SKM-1 treated with dmso at 0.1 percent for 144 hours (cell line): ENCODE measurements at regions not wholly inside any gene's neighbourhood (a gene's known extent, or its start where the extent isn't known, plus 50 kb on each side); places are given as distances from the start of the nearest gene placed in this dataset.
"Not testable (repeated sequence)": the region's sequence is repeated elsewhere in the genome, so short reads cannot be mapped to it uniquely, and the experiment has no call there.

Source experiments
- DNase-seq: peaks from one replicate; lab custom pipeline; 2025; ENCODE audit not compliant: unreplicated experiment; lab: John Stamatoyannopoulos, UW

DNA sequence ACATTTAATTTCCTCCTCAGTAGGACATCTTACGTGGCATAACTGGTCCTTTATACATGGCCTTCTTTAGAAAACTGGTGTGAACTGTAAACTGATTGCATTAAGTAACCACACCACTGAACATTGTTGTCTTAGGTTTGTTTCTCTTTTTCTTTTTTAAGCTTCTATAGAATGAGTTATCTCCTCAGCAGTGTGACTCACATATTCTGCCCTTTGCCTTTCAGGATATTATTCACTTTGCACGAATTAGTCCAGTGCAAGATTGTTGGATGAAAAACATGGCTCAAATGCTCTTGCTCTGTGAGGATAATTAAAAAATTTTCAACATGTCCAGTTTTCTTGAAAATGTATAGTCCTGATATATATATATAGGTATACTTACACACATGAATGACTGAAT is 147.6 kb downstream of the KBTBD8 start:
- no peak for DNase-seq

DNA sequence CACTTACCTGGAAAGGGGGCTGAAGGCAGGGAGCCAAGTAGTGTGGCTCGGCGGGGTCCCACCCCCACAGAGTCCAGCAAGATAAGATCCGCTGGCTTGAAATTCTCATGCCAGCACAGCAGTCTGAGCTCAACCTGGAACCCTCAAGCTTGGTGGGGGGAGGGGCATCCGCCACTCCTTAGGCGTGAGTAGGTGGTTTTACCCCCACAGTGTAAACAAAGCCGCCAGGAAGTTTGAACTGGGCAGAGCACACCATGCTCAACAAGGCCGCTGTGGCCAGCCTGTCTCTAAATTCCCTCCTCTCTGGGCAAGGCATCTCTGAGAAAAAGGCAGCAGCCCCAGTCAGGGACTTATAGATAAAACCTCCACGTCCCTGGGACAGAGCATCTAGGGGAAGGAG is 156.3 kb downstream of the KBTBD8 start:
- no peak for DNase-seq

DNA sequence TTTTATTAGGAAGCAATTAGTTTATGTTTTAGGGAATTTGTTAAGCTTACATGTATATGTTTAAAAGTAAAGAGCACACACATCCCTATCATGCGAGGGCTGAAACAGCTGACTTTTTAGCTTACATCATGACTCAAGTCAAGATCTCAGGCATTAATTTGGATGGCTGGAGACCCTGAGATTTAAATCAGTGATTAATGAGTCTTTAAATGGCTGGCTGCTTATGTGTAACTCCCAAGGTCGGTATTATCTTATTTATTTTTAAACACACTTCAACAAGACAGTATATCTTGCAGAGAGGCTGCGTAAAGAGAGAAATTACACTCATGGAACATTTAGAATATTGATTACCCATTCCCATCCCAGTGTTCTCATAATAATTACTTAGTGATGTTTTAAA is 169.4 kb downstream of the KBTBD8 start:
- DNase-seq = no peak

DNA sequence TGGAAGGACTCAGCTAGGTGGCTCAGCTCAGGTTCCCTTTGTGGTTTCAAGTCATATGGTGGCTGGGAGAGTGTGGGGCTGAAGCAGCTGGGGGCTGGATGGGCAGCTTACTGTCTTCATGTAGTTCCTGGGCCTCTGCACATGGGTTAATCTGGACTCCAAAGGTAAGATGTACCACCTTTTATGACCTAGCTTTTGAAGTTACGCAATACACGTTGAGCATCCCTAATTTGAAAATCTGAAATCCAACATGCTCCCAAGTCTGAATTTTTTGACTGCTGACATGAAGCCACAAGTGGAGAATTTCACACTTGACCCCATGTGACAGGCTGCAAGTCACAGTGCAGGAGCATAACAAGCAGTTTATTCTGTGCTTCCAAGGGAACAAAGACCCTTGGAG is 173.7 kb downstream of the KBTBD8 start:
- no peak for DNase-seq

DNA sequence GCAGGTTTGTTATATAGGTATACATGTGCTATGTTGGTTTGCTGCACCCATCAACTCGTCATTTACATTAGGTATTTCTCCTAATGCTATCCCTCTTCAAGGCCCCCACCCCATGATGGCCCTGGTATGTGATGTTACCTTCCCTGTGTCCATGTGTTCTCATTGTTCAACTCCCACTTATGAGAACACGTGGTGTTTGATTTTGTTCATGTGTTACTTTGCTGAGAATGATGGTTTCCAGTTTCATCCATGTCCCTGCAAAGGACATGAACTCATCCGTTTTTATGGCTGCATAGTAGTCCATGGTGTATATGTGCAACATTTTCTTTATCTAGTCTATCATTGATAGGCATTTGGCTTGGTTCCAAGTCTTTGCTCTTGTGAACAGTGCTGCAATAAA is 175.0 kb downstream of the KBTBD8 start:
- not testable (repeated sequence) for DNase-seq

DNA sequence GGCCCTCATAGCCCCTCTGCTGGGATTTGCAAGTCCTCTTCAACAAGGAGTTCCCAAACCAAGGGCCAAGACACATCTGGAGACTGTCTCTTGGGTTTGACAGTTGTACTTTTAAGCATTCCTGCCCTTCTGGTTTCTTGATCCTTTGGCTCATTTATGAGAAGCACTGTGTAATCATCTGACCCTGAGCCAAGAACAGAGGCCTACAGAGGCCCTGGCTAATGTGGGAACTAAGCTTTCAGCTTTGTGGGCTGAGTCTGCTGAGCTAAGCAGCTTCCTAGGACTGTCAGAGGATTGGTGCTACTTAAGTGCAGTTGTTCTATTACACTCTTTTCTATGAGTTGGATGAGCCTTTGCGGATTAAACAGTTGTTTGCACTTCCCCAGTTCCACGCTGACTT is 178.3 kb downstream of the KBTBD8 start:
- DNase-seq = no peak

DNA sequence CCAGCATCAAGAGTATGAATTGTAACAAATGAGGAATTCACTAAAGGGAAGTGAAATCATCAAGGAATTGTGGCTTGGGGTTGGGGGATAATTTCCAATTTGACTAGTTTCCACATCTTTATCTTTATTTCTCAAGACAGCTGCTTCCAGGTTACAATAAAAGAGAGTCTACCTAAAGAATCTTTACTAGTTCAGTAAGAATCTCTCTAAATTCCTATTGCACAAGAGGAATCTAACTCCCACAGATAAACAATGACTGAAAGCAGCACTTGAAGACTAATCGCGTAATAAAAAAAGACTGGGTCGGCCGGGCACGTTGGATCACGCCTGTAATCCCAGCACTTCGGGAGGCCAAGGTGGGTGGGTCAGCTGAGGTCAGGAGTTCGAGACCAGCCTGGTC is 194.4 kb downstream of the KBTBD8 start:
- no peak for DNase-seq

DNA sequence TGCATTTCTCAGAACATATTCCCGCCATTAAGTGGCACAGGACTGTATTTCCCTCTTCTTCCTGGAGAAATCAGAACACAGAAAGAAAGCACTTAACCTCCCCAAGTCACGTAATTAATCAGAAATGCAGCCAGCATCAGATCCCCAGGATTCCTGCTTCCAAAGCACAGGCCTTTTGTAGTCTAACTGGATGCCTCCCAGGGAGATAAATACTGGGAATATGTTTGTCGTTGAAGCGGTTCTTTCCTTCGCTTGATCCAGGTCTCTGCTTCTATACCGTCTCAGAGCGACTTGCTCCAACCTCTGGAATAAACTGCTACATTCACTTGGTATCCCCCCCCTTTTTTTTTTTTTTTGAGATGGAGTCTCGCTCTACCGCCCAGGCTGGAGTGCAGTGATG is 198.6 kb downstream of the KBTBD8 start:
- DNase-seq = no peak

DNA sequence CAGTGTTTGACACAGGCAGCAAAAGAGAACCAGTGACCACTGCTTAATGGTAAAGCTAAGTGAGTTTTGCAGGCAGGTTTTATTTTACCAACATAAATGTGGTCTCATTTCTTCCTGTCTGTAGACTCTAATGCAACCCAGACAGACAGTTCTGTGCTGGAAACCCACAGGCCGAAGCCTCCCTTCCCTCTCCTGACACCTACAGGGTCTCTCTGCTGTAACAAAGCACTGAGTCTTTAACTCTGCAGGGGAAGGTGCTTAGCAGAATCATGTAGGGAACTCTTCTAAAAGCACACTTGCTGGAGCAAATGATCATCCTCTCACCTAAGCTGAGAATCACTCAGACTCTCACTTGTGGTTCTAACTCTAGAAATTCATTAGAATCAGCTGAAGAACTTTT is 200.3 kb downstream of the KBTBD8 start:
- DNase-seq = no peak

DNA sequence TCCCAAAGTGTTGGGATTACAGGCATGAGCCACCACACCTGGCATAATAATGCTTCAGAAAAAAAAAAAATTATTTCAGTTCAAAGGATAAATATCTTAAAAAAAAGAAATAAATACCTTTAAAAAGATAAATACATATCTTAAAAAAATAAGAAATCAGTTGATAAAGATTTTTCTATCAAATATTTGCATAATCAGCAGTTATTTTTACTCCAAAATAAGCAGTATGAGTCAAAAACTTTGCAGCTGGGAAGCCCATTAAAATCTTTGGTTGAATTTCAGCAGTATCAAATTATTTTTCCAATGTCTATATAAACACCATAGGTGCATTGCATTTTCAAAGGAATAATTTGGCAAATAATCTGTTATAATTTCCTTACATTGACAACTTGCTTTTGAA is 202.5 kb downstream of the KBTBD8 start:
- DNase-seq = no peak

DNA sequence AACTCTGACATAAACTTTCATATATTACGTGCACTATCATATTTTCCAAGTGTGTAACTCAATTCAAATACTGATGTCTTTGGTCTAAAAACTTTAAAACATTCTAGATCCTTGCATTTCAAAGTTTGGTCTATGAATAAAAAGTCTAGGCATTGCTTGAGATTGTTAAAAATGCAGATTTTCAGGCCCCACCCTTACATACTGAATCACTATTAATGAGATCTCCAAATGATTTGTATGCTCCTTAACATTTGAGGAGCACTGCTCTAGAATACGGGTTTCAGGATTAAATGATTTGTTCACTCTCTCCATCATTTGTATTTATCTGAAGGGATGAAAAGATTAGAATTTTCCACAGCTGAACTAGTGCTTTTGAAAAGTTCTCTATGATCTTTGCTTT is 202.9 kb downstream of the KBTBD8 start:
- no peak for DNase-seq

DNA sequence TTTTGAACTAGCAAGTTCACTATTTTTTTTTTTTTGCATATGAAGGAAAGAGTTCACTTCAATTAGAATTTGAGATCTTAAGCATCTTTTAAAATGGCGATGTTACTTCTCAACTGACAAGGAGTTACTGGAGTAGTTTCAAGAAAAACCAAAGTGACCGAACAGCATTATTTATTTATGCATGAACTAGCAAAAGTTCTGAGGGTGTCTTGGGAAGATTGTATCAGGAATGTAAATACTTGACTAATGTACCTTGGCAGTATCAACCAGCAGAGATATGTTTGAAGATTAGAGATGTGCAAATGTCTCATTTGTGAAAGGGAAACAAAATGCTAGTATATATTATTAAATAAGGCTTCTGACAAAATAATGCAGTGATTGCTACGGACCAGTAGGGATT is 203.9 kb downstream of the KBTBD8 start:
- DNase-seq = no peak

DNA sequence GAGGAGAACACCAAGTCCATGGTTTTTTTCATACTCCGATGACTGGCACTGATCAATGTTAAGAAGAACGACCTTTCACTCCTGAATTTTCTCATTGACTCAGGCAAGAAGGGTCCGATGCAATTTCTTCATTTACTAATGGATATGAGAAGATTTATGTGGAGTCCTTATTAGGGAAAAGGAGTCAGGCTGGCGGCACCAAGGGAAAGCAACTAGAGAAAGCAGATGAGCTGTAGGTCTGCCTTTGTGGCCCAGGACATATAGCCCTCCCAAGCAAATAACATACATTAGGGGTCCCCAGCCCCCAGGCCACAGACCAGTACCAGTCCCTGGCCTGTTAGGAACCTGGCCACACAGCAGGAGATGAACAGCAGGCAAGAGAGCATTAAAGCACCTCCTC is 206.8 kb downstream of the KBTBD8 start:
- DNase-seq = no peak

DNA sequence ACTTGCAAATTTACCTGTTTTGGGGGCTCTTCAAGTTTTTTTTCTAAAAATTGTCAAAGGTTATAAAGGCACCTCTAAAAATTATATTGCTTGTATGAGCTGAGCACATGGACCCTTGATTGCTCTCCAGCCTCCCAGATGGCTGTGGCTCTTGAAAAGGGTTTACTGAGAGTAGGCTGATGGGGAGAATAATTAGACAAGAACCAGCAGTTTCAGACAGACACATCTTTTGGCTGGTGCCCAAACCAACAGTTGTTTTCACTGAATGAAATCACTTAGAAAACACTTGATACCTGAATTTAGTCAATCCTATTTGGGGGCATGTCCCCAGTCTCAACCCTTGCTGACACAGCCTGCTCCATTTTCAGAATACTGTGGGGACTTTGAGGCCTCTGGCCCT is 217.6 kb downstream of the KBTBD8 start:
- no peak for DNase-seq

DNA sequence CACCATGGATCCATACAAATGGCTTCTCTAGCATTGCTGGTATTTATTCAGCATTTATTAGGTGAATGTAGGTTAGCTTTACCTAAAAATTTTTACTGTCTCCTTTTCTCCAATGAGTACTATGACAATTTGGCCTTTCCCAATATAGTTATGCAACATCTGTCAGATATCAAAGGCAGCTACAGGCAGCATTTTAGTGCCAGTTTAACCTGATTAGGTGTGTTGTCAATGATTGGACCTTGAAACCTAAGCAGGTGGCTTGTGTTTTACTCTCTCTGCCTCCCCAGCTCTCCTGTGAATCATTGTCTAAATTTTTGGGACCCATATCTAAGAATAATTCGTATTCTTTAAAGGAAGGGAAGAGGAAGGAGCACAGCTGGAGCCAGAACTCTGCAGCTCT is 228.9 kb downstream of the KBTBD8 start:
- no peak for DNase-seq

DNA sequence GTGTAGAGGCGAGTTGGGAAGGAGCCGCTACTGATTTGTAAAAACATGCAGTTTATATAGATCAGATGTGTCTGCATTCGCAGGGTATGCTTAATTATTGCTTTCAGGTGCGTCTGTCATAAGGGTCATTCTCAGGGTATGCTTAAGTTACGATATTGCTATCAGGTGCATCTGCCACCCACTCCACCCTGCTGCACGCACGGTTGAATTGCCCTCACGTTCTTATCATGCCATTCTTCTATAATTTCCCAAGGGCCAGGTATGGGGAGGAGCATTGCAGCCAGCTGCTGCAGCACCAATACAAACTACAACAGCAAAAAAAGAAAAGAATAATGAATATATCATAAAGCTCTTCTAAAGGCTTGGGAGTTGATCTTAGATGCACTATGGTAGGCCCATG is 230.0 kb downstream of the KBTBD8 start:
- no peak for DNase-seq

DNA sequence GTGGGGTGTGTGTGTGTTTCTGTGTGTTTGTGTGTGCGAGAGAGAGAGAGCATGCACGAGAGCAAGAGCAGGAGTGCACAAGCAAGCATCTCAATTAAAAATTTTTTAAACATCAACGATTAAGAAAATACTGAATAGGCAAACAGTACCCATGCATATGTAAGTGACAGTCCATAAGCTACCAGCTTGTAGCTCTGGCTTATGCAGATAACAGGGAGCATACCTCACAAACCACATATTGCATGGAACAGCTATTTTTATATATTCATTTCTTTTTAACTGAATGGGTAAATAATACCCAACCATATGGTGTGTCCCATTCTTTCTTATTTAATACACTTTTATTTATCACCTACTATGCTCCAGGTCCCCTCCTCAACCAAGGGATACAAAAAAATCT is 234.5 kb downstream of the KBTBD8 start:
- DNase-seq = no peak

DNA sequence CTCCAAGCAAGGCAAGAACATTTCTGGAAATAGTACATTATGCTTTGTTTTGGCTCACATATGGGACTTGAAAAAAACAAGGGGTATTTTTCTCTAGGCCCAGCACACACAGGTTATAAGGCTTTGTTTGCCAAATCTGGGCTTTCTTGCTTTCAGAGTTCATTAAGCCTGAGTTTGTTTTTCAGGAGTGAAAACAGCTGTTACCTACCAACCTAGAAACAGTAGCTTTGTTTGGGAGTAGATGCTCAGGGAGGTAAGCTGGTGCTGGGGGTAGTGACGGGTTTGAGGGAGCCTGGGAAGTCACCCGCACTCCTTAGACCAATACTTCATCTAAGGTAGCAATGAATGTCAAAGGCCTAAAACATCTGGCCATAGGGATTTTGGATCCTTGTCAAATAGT is 241.2 kb downstream of the KBTBD8 start:
- no peak for DNase-seq

DNA sequence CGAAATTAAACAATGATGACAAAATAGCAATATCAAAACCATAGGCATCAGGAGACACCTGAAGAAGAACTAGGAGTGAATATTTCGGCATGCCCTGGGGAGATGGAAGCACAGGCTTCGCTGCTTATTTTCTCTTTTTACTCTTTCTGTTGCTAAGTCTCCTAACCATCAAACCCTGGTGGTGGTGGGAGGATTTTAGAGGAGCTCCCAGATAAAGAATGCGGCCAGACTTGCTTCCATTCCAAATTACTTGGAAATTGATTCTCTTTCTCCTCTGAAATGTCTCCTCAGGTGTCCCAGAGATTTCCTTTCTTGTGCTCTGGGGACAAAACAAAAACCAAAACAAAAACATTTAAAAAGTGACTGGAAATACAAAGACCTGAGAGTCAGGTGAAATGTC is 243.0 kb downstream of the KBTBD8 start:
- DNase-seq = no peak

DNA sequence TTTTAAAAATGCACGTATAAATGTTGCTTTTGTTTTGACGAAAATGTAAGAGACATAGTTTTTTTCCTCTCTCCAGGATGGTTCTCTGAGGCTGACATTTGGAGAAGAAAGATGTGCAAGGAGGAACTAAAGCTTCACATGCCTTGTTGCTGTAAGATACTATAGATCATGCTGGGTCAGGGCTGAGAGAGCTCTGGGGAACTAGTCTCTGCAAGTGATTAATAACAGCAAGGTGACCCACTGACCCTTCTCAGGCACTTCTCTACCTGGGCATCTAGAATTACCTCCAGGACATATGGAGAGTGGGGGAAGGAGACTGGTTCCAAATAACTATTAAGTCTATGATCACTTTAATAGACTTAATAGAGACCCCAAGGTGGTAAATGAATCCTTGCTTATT is 246.0 kb downstream of the KBTBD8 start:
- DNase-seq = no peak

DNA sequence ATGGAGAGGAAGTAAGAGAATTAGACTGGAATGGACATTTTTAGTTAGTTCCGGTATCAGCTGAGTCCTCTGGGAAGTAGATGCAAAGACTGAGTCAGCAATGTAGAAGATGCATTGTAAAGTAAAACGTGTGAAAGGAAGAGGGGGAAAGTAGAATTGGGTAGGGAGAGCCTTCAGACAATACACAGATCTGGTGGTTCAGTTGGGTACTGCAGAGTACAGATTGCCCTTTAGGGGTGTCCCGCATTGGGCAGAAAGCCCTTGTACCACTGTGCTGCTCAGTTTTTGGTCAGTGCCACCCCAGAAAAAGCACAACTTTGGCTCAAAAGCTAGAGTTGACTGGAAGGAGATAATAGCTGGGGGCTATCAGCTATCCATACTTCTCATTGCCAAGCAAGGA is 247.4 kb downstream of the KBTBD8 start:
- no peak for DNase-seq

DNA sequence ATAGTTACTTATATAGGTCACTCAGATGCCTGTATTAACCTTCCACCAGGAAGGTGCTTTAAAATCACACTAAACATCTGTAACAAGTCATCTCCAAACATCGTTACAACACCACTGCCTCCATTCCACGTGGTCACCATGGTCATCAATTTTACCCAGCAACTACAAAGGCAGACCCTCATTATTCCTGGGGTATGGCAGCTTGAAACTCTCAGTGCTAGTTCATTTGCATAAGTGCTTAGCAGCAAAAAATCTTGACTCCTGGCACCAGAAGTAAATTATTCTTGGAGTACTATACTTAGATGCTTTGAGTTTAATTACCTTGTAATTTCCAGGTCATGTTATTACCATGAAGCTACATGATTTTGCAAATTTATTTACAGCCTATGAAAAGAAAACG is 250.6 kb downstream of the KBTBD8 start:
- no peak for DNase-seq

DNA sequence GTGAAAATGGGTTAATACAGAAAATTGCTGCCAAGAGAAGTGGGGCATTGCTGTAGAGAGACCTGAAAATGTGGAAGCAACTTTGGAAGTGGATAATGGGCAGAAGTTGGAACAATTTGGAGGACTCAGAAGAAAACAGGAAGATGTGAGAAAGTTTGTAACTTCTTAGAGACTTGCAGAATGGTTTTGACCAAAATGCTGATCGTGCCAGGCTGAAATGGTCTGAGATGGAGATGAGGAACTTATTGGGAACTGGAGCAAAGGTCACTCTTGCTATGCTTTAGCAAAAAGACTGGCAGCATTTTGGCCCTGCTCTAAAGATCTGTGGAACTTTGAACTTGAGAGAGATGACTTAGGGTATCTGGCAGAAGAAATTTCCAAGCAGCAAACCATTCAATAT is 254.8 kb downstream of the KBTBD8 start:
- DNase-seq = not testable (repeated sequence)

DNA sequence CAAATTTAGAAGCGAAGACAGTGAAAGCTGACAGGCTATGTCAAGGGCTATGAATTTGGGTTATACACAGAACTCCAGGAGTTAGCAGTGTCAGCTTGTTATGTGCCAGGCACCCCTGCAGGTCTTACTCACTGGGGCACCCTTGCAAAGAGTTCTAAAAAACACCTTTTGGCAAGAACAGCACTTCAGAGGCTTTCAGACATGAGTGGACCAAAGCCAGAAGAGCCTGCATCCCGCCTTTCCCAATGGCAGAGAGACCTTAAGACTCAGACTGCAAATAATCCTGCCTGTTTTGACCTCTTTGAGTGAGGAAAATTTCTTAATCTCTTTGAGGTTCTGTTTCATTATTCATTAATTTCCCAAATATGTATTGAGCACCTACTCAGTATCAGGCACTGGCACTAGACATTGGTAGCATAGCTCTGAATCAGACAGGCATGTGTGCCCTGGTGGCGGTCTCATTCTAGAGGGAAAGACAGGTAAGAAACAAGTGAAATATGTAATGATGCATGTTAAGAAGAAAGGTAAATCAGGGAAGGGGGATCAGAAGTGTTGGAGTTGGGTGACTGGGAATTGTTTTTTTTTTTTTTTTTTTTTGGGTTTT is 280.0 kb downstream of the KBTBD8 start:
- DNase-seq = no peak
